WTC11 (cell line): ENCODE measurements at regions not wholly inside any gene's neighbourhood (a gene's known extent, or its start where the extent isn't known, plus 50 kb on each side); places are given as distances from the start of the nearest gene placed in this dataset.
"Not testable (repeated sequence)": the region's sequence is repeated elsewhere in the genome, so short reads cannot be mapped to it uniquely, and the experiment has no call there.

ENCODE experiments used
- ATAC-seq: fragments of 200-7000 bp; cut with Tn5 transposase; 2 replicates; pipeline ENCODE4 v1.10.0; 2021; ENCODE audit warnings: mild to moderate bottlenecking, moderate library complexity
- CTCF ChIA-PET: fragments of 300-600 bp; sonication (Branson Sonifier 250); formaldehyde crosslinking; loops from one replicate; lab custom pipeline; 2021; ENCODE audit warnings: antibody characterized with exemption; lab: Charles Lee
- POLR2A ChIA-PET: fragments of 350-600 bp; sonication (Branson Sonifier 250); formaldehyde crosslinking; loops from one replicate; lab custom pipeline; 2021; ENCODE audit warnings: antibody characterized with exemption; lab: Charles Lee
- DNase-seq: peaks from one replicate; pipeline ENCODE4 v3.0.0; 2021; ENCODE audit warnings: low spot score
- H3K27ac Mint-ChIP-seq: 2 replicates; pipeline ENCODE4 v1.8.0; 2021; ENCODE audit warnings: mixed read lengths
- H3K27me3 Mint-ChIP-seq: 2 replicates; pipeline ENCODE4 v1.8.0; 2021; ENCODE audit warnings: low read depth, mild to moderate bottlenecking, moderate library complexity, mixed read lengths
- H3K36me3 Mint-ChIP-seq: 2 replicates; pipeline ENCODE4 v1.8.0; 2021; ENCODE audit warnings: mixed read lengths
- H3K4me1 Mint-ChIP-seq: 2 replicates; pipeline ENCODE4 v1.8.0; 2022; ENCODE audit warnings: mixed read lengths
- H3K4me3 Mint-ChIP-seq: 2 replicates; pipeline ENCODE4 v1.8.0; 2021; ENCODE audit warnings: mild to moderate bottlenecking, moderate library complexity, mixed read lengths
- H3K9me3 Mint-ChIP-seq: 2 replicates; pipeline ENCODE4 v1.8.0; 2021; ENCODE audit warnings: mixed read lengths
- ARID4B ChIP-seq: sonication (generic); formaldehyde crosslinking; IDR thresholded peaks from 2 replicates; pipeline ENCODE4 v1.8.0; 2023; ENCODE audit warnings: missing genetic modification reagents, mild to moderate bottlenecking, borderline replicate concordance
- CBFB ChIP-seq: sonication (generic); formaldehyde crosslinking; IDR thresholded peaks from 2 replicates; pipeline ENCODE4 v1.8.1; 2022; ENCODE audit warnings: mild to moderate bottlenecking, low read depth, missing genetic modification reagents
- EMX1 ChIP-seq: fragments of 250-450 bp; sonication (Bioruptor Pico); IDR thresholded peaks from 2 replicates; pipeline ENCODE4 v1.8.0; 2021; ENCODE audit warnings: mild to moderate bottlenecking
- ERG ChIP-seq: fragments of 250-450 bp; sonication (Bioruptor Pico); IDR thresholded peaks from 2 replicates; pipeline ENCODE4 v1.8.0; 2021; ENCODE audit warnings: mild to moderate bottlenecking
- FOXJ3 ChIP-seq: sonication (generic); formaldehyde crosslinking; IDR thresholded peaks from 2 replicates; pipeline ENCODE4 v1.9.0; 2021; ENCODE audit warnings: missing genetic modification reagents, mild to moderate bottlenecking, borderline replicate concordance
- GRHL2 ChIP-seq: fragments of 250-450 bp; sonication (Bioruptor Pico); IDR thresholded peaks from 2 replicates; pipeline ENCODE4 v1.8.0; 2022; ENCODE audit warnings: mild to moderate bottlenecking, moderate library complexity; ENCODE audit not compliant: insufficient replicate concordance, severe bottlenecking
- HMGA2 ChIP-seq: fragments of 250-450 bp; sonication (Bioruptor Pico); IDR thresholded peaks from 2 replicates; pipeline ENCODE4 v1.4.0; 2021; ENCODE audit warnings: mild to moderate bottlenecking, moderate library complexity
- JUN ChIP-seq: sonication (generic); formaldehyde crosslinking; IDR thresholded peaks from 2 replicates; pipeline ENCODE4 v1.8.0; 2023; ENCODE audit warnings: mild to moderate bottlenecking, missing genetic modification reagents
- MYBL2 ChIP-seq: sonication (generic); formaldehyde crosslinking; IDR thresholded peaks from 2 replicates; pipeline ENCODE4 v1.8.1; 2023; ENCODE audit warnings: mild to moderate bottlenecking, moderate library complexity, missing genetic modification reagents
- PRDM15 ChIP-seq: sonication (generic); formaldehyde crosslinking; IDR thresholded peaks from 2 replicates; pipeline ENCODE4 v1.8.0; 2022; ENCODE audit warnings: missing genetic modification reagents
- ZBTB21 ChIP-seq: sonication (generic); formaldehyde crosslinking; IDR thresholded peaks from 2 replicates; pipeline ENCODE4 v1.8.1; 2023; ENCODE audit warnings: mild to moderate bottlenecking, missing genetic modification reagents, borderline replicate concordance
- ZNF281 ChIP-seq: sonication (generic); formaldehyde crosslinking; IDR thresholded peaks from 2 replicates; pipeline ENCODE4 v1.8.0; 2023; ENCODE audit warnings: mild to moderate bottlenecking, missing genetic modification reagents
- ZNF671 ChIP-seq: fragments of 250-450 bp; sonication (Bioruptor Pico); IDR thresholded peaks from 2 replicates; pipeline ENCODE4 v1.8.0; 2021; ENCODE audit warnings: mild to moderate bottlenecking
- TF ChIP-seq, protein P1 (sequence below): sonication (generic); formaldehyde crosslinking; IDR thresholded peaks from 2 replicates; pipeline ENCODE4 v1.8.1; 2023; ENCODE audit warnings: mild to moderate bottlenecking, moderate library complexity, missing genetic modification reagents
- TF ChIP-seq, protein P2 (sequence below): fragments of 250-450 bp; sonication (Bioruptor Pico); IDR thresholded peaks from 2 replicates; pipeline ENCODE4 v1.9.0; 2021; ENCODE audit warnings: moderate library complexity, mild to moderate bottlenecking, inconsistent platforms, borderline replicate concordance

DNA sequence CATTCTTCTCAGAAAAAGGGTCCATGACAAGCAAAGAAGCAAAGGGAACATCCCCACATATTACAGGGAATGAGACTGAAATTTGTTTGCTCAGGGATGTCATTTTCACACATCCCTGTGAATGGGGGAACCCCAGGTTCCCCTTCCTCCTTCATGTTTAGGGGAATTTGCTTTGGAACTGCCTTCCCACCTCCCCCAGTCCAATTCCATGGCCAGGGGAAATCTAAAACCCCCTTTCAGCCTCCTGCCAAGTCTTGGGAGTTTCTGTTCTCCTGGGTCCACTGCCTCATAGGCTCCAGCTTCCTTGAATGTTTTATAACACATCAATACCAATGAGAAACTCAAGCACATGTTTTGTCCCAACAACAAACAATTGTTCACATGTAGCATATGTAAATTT, 297.5 kb upstream of the CTNNB1 start:
- Mint-ChIP-seq H3K4me1 (no peaks in the 10 kb centered on the region), H3K27ac (no peak overlapping the region), H3K36me3 (0 out of 2 replicates have a peak, but pooled peaks cover 2% of the 10 kb centered on the region), H3K9me3 (peaks cover 5% of the 10 kb centered on the region; the same call in 1 of the 2 replicates), H3K27me3 (no peaks in the 10 kb centered on the region; the same call in 1 of the 2 replicates)
- no peak for ATAC-seq
- TF ChIP-seq, protein P1, sequence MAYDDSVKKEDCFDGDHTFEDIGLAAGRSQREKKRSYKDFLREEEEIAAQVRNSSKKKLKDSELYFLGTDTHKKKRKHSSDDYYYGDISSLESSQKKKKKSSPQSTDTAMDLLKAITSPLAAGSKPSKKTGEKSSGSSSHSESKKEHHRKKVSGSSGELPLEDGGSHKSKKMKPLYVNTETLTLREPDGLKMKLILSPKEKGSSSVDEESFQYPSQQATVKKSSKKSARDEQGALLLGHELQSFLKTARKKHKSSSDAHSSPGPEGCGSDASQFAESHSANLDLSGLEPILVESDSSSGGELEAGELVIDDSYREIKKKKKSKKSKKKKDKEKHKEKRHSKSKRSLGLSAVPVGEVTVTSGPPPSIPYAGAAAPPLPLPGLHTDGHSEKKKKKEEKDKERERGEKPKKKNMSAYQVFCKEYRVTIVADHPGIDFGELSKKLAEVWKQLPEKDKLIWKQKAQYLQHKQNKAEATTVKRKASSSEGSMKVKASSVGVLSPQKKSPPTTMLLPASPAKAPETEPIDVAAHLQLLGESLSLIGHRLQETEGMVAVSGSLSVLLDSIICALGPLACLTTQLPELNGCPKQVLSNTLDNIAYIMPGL (CRISPR knock-in tag): no peak
- TF ChIP-seq HMGA2 (CRISPR knock-in tag) (no peak), FOXJ3 (CRISPR knock-in tag) (no peak), JUN (no peak), ZNF281 (CRISPR knock-in tag) (no peak), GRHL2 (CRISPR knock-in tag) (no peak), EMX1 (CRISPR knock-in tag) (no peak), PRDM15 (no peak), ERG (CRISPR knock-in tag) (no peak)
- TF ChIP-seq, protein P2, sequence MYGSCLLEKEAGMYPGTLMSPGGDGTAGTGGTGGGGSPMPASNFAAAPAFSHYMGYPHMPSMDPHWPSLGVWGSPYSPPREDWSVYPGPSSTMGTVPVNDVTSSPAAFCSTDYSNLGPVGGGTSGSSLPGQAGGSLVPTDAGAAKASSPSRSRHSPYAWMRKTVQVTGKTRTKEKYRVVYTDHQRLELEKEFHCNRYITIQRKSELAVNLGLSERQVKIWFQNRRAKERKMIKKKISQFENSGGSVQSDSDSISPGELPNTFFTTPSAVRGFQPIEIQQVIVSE (CRISPR knock-in tag): no peak
- TF ChIP-seq, all 79 proteins: peak for 0
- DNase-seq: no peak
- H3K4me3 Mint-ChIP-seq: no peak overlapping the region
- POLR2A ChIA-PET: interaction anchor here (0.6 kb wide), 1 partner anchor 11 kb away, joined by 8 read pairs; no protein-coding TSS in a partner anchor
- CTCF ChIA-PET: no interaction called here

- H3K36me3 Mint-ChIP-seq, H3K9me3 Mint-ChIP-seq, POLR2A ChIA-PET, DNase-seq, ATAC-seq, H3K27me3 Mint-ChIP-seq, H3K4me1 Mint-ChIP-seq: not testable (repeated sequence)
- H3K4me3 Mint-ChIP-seq: peak overlapping the region; percentile 88
- peak overlapping the region; percentile 91 for H3K27ac Mint-ChIP-seq
- CTCF ChIA-PET: interaction anchor here (0.6 kb wide), 1 partner anchor 531 kb away, joined by 3 read pairs; no protein-coding TSS in a partner anchor
Measured at GRCh38 chr3:40907907-40908465, 291.3 kb upstream of the CTNNB1 start.

DNA sequence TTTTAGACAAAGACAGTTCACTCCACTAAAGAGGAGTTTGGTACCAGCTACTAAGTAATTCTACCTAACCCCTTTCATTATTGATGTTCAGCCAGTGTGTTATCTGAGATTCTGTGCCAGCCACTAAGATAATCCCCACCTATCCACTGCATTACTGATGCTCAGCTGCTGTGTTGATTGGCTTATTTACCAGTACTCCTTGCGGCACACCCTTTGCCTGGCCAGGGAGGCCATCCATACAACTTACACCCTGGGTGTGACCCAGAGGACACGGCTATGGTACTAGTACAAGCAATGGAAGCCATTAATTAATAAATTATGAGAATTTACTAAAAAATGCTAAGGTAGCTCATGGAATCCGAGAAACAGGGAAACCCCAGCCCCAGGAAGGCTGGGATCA, 290.7 kb upstream of the CTNNB1 start:
- Mint-ChIP-seq H3K36me3 (no peaks in the 10 kb centered on the region), H3K9me3 (peaks cover 5% of the 10 kb centered on the region; the same call in 1 of the 2 replicates), H3K27ac (no peak overlapping the region), H3K4me3 (peak overlapping the region; percentile 88), H3K27me3 (no peaks in the 10 kb centered on the region; the same call in 1 of the 2 replicates), H3K4me1 (peaks cover 8% of the 10 kb centered on the region)
- ChIA-PET POLR2A (no interaction called here), CTCF (interaction anchor here (0.6 kb wide), 2 partner anchors 404 to 530 kb away, joined by 3 read pairs; no protein-coding TSS in a partner anchor)
- DNase-seq: no peak
- ATAC-seq: no peak
- TF ChIP-seq ZBTB21 (CRISPR knock-in tag) (no peak), ARID4B (no peak), ZNF671 (CRISPR knock-in tag) (no peak), MYBL2 (no peak), CBFB (CRISPR knock-in tag) (no peak), JUN (no peak)
